ENCODE measurements at regions not wholly inside any gene's neighbourhood (a gene's known extent, or its start where the extent isn't known, plus 50 kb on each side); places are given as distances from the start of the nearest gene placed in this dataset.

- DNase-seq (ENCODE audit: low spot score): no peak
- no TSS peak for BruUV-seq (replicated peaks)
- WGBS (ENCODE audit: low lambda C conversion rate): 44% methylated on average over 15 of the region's 38 CpGs
- Histone ChIP-seq H3K27me3 (ENCODE audit: control insufficient read depth in 1 of 2, insufficient read depth in 2 of 2, low read length in 2 of 2) (peaks cover 1 to 28% of the 10 kb centered on the region in 2 experiments; a peak in 4 of 5 replicates), H4K20me1 (ENCODE audit: insufficient read depth, low read length) (0 out of 2 replicates have a peak, but pooled peaks cover 11% of the 10 kb centered on the region), H3K4me1 (ENCODE audit: insufficient read depth, low read length) (no peaks in the 10 kb centered on the region), H3K9me3 (ENCODE audit: low read length) (no peaks in the 10 kb centered on the region), H3K4me2 (ENCODE audit: low read depth, low read length) (no peak overlapping the region), H3K4me3 (replicated peaks in 1 of 3; ENCODE audit: insufficient read depth in 1 of 3, low read depth in 2 of 3, low read length in 3 of 3) (no peak overlapping the region), H3K79me2 (ENCODE audit: insufficient read depth, low read length) (no peaks in the 10 kb centered on the region), H3K36me3 (replicated peaks in 1 of 2; ENCODE audit: control insufficient read depth in 1 of 2, insufficient read depth in 2 of 2, low read length in 2 of 2) (no peaks in the 10 kb centered on the region), H2AFZ (ENCODE audit: low read length) (no peak overlapping the region), H3K9ac (ENCODE audit: insufficient read depth, low read depth, low read length) (no peak overlapping the region), H3K27ac (ENCODE audit: extremely low read length, insufficient read depth, low read length) (no peak overlapping the region)
- FAIRE-seq: no peak
- ATAC-seq: no peak
- intact Hi-C loops (cut with micrococcal nuclease; ENCODE audit: unreplicated experiment): loop anchor here (1.0 kb wide), 1 partner anchor 278 kb away; no protein-coding TSS in a partner anchor
- in situ Hi-C loops (cut with HindIII; ENCODE audit: extremely low pct_ligation_motif_present, low pct_unique_long_range_greater_than_20kb): no loop called here
- POLR2A ChIA-PET: no interaction called here
- CTCF ChIA-PET (ENCODE audit: low intra/inter-chr PET ratio, low total read pairs): interaction anchor here (0.8 to 2.2 kb wide), 4 partner anchors 164 to 278 kb away, joined by 4 to 22 read pairs (median 12); no protein-coding TSS in a partner anchor
- peak; percentile 33; the same call in 1 of the 2 replicates for TF ChIP-seq ZNF501 (CRISPR knock-in tag; IDR thresholded peaks at IDR 0.05)
- no peak for TF ChIP-seq CBX1 (IDR thresholded peaks at IDR 0.05; ENCODE audit: low read depth)
- no peak for TF ChIP-seq THYN1 (CRISPR knock-in tag; IDR thresholded peaks at IDR 0.05; ENCODE audit: borderline replicate concordance, low read depth)
- no peak for TF ChIP-seq DR1 (CRISPR knock-in tag; IDR thresholded peaks at IDR 0.05)
- TF ChIP-seq, protein P1, sequence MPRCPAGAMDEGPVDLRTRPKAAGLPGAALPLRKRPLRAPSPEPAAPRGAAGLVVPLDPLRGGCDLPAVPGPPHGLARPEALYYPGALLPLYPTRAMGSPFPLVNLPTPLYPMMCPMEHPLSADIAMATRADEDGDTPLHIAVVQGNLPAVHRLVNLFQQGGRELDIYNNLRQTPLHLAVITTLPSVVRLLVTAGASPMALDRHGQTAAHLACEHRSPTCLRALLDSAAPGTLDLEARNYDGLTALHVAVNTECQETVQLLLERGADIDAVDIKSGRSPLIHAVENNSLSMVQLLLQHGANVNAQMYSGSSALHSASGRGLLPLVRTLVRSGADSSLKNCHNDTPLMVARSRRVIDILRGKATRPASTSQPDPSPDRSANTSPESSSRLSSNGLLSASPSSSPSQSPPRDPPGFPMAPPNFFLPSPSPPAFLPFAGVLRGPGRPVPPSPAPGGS (CRISPR knock-in tag; IDR thresholded peaks at IDR 0.05): 0 out of 2 replicates have a peak, but pooled peaks have one; percentile 39
- TF ChIP-seq CEBPG (CRISPR knock-in tag; IDR thresholded peaks at IDR 0.05): no peak
- no peak for TF ChIP-seq TBP (CRISPR knock-in tag; IDR thresholded peaks at IDR 0.05)
- no peak for TF ChIP-seq ZBTB42 (CRISPR knock-in tag; IDR thresholded peaks at IDR 0.05)
- 0 out of 4 replicates have a peak, but pooled peaks of 1 of the 2 experiments have one; percentile 27 for TF ChIP-seq EP300 (IDR thresholded peaks at IDR 0.05; ENCODE audit: low read depth in 2 of 2, low read length in 2 of 2)
- no peak for TF ChIP-seq EP300 (CRISPR knock-in tag; IDR thresholded peaks at IDR 0.05; ENCODE audit: borderline replicate concordance)
- no peak for TF ChIP-seq ZNF143 (CRISPR knock-in tag; IDR thresholded peaks at IDR 0.05)
- no peak for TF ChIP-seq ZBTB10 (CRISPR knock-in tag; IDR thresholded peaks at IDR 0.05; ENCODE audit: borderline replicate concordance)
- TF ChIP-seq, protein P2, sequence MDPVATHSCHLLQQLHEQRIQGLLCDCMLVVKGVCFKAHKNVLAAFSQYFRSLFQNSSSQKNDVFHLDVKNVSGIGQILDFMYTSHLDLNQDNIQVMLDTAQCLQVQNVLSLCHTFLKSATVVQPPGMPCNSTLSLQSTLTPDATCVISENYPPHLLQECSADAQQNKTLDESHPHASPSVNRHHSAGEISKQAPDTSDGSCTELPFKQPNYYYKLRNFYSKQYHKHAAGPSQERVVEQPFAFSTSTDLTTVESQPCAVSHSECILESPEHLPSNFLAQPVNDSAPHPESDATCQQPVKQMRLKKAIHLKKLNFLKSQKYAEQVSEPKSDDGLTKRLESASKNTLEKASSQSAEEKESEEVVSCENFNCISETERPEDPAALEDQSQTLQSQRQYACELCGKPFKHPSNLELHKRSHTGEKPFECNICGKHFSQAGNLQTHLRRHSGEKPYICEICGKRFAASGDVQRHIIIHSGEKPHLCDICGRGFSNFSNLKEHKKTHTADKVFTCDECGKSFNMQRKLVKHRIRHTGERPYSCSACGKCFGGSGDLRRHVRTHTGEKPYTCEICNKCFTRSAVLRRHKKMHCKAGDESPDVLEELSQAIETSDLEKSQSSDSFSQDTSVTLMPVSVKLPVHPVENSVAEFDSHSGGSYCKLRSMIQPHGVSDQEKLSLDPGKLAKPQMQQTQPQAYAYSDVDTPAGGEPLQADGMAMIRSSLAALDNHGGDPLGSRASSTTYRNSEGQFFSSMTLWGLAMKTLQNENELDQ (CRISPR knock-in tag; IDR thresholded peaks at IDR 0.05; ENCODE audit: borderline replicate concordance): no peak
- TF ChIP-seq AKAP8 (CRISPR knock-in tag; IDR thresholded peaks at IDR 0.05): no peak
- TF ChIP-seq FUBP1 (CRISPR knock-in tag; IDR thresholded peaks at IDR 0.05; ENCODE audit: borderline replicate concordance): 0 out of 2 replicates have a peak, but pooled peaks have one; percentile 29
Observed at GRCh38 chr11:69918231-69918937, 99.2 kb upstream of the FGF3 start.

All from HepG2 (cell line).